Glomerular endothelial cell (primary cell): ENCODE measurements at regions not wholly inside any gene's neighbourhood (a gene's known extent, or its start where the extent isn't known, plus 50 kb on each side); places are given as distances from the start of the nearest gene placed in this dataset.

Source experiments
- DNase-seq: peaks from one replicate; pipeline ENCODE4 v3.0.0-alpha.2; 2011; ENCODE audit warnings: low read depth, low spot score; ENCODE audit errors: extremely low read depth

- no peak for DNase-seq
Measured at GRCh38 chr9:87436716-87437115, 61.0 kb upstream of the DAPK1 start.

- no peak for DNase-seq
Measured at GRCh38 chr9:87437966-87438365, 59.7 kb upstream of the DAPK1 start.

DNA sequence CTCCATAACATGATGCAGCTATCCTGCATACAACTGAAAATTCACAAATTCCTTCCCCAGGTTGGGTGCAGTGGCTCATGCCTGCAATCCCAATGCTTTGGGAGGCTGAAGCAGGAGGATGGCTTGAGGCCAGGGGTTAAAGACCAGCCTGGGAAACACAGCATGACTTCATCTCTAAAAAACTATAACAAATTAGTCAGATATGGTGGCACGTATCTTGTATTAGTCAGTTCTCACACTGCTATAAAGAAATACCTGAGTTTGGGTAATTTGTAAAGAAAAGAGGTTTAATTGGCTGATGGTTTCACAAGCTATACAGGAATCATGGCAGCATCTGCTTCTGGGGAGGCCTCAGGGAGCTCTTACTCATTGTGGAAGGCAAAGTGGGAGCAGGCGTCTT, 56.4 kb upstream of the DAPK1 start:
- no peak for DNase-seq

GRCh38 chr9:87442451-87442850, 55.2 kb upstream of the DAPK1 start:
- no peak for DNase-seq

GRCh38 chr9:87443006-87443405, 54.7 kb upstream of the DAPK1 start:
- DNase-seq: no peak

- no peak for DNase-seq
Measured at GRCh38 chr9:87443461-87443860, 54.2 kb upstream of the DAPK1 start.

- no peak for DNase-seq
Measured at GRCh38 chr9:87445646-87446045, 52.0 kb upstream of the DAPK1 start.

- no peak for DNase-seq
Measured at GRCh38 chr9:87446527-87446926, 51.1 kb upstream of the DAPK1 start.

DNA sequence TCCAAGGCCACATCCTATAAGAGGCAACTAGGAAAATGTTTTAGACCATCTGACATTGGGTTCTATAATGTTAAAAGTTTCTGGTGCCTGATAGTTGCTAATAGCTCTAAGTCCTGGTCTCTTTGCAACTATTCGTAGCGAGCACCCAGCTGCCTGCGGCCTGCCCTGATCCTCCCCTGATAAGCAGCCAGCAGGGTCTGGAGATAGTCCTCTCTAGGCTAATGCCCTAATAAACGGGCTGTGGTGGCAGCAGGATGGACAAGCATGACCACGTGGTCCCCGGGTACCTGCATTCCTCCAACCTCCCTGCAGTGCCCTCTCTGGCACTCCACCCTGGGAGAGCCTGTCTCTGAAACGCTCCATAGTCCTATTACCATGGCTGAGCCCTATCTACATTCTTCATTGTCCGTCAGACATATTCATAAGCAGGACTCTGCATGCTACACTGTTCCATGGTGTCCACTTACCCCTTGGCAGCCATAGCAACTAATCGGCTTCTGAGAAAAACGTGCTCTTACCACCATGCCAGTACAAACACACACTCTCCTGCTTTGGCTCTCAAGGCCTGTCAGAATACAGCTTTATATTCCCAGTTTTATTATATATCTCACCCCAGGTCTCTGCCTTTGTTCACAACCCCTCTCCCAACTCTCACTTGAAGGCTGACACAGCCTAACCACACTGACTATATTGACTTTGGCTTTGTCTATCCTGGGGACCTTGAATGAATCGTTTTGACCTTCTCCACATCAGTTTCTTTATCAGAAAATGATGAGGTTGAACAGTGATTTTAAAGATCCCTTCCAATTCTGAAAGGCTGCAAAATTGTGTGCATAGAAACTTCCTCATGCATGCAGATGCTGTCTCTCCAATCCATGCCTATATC, 49.9 kb upstream of the DAPK1 start:
- no peak for DNase-seq
